PC-9 (cell line): ENCODE measurements at regions not wholly inside any gene's neighbourhood (a gene's known extent, or its start where the extent isn't known, plus 50 kb on each side); places are given as distances from the start of the nearest gene placed in this dataset.
"Not testable (repeated sequence)": the region's sequence is repeated elsewhere in the genome, so short reads cannot be mapped to it uniquely, and the experiment has no call there.

Experiments
- BruUV-seq: library from RNA; stranded (reverse); fragments of 400-500 nt; replicated peaks from 2 replicates; lab custom pipeline; 2021; lab: Mats Ljungman, UMichigan
- CTCF ChIA-PET: fragments of 300-600 bp; sonication (Branson Sonifier 250); formaldehyde crosslinking; loops from one replicate; lab custom pipeline; 2022; ENCODE audit warnings: antibody characterized with exemption; lab: Charles Lee
- POLR2A ChIA-PET: fragments of 300-600 bp; sonication (Branson Sonifier 250); formaldehyde crosslinking; loops from one replicate; lab custom pipeline; 2022; ENCODE audit warnings: antibody characterized with exemption; ENCODE audit not compliant: unreplicated experiment; lab: Charles Lee
- DNase-seq, 2 experiments: peaks; one replicate each; pipeline versions ENCODE4 v3.0.0 to v3.0.0-alpha.2; 2015 to 2022; ENCODE audit warnings: mixed read lengths in 1 of 2
- H2AFZ ChIP-seq: fragments of 200-600 bp; sonication (generic); 2 replicates; pipeline ENCODE4 v1.8.1; 2017; ENCODE audit warnings: antibody characterized with exemption
- H3F3A ChIP-seq: fragments of 200-600 bp; sonication (generic); 2 replicates; pipeline ENCODE4 v1.8.1; 2017; ENCODE audit warnings: antibody characterized with exemption, mild to moderate bottlenecking, low read depth; ENCODE audit not compliant: insufficient read depth
- H3K27ac ChIP-seq: fragments of 200-600 bp; sonication (generic); 2 replicates; pipeline ENCODE4 v1.6.1; 2016; ENCODE audit warnings: mixed run types
- H3K27me3 ChIP-seq: fragments of 200-600 bp; sonication (generic); 2 replicates; pipeline ENCODE4 v1.6.1; 2016; ENCODE audit warnings: low read depth, mixed run types; ENCODE audit not compliant: insufficient read depth
- H3K36me3 ChIP-seq: fragments of 200-600 bp; sonication (generic); 2 replicates; pipeline ENCODE4 v1.6.1; 2016; ENCODE audit warnings: low read depth, mixed run types
- H3K4me1 ChIP-seq: fragments of 200-600 bp; sonication (generic); replicated peaks from 2 replicates; pipeline ENCODE4 v1.6.1; 2016; ENCODE audit warnings: mixed run types; ENCODE audit not compliant: insufficient read depth
- H3K4me2 ChIP-seq: fragments of 200-600 bp; sonication (generic); 2 replicates; pipeline ENCODE4 v1.6.1; 2017; ENCODE audit warnings: mixed run types
- H3K4me3 ChIP-seq: fragments of 200-600 bp; sonication (generic); 2 replicates; pipeline ENCODE4 v1.6.1; 2016; ENCODE audit warnings: mixed run types
- H3K79me2 ChIP-seq: fragments of 200-600 bp; sonication (generic); 2 replicates; pipeline ENCODE4 v1.6.1; 2017; ENCODE audit warnings: low read depth, mixed run types
- H3K9me2 ChIP-seq: fragments of 200-600 bp; sonication (generic); 2 replicates; pipeline ENCODE4 v1.8.1; 2017; ENCODE audit warnings: mild to moderate bottlenecking; ENCODE audit not compliant: insufficient read depth
- H3K9me3 ChIP-seq: fragments of 200-600 bp; sonication (generic); 2 replicates; pipeline ENCODE4 v1.8.1; 2016; ENCODE audit warnings: low read depth; ENCODE audit not compliant: insufficient read depth
- H4K20me1 ChIP-seq: fragments of 200-600 bp; sonication (generic); 2 replicates; pipeline ENCODE4 v1.8.1; 2017; ENCODE audit not compliant: insufficient read depth
- CTCF ChIP-seq: fragments of 200-600 bp; sonication (generic); conservative IDR thresholded peaks from 2 replicates; pipeline ENCODE4 v1.6.1; 2017; ENCODE audit warnings: mixed run types, antibody characterized with exemption, mild to moderate bottlenecking, moderate library complexity
- EZH2 ChIP-seq: fragments of 200-600 bp; sonication (generic); IDR thresholded peaks from 2 replicates; pipeline ENCODE4 v1.8.0; 2017; ENCODE audit warnings: antibody characterized with exemption, low read depth
- intact Hi-C: fragments of 100-400 bp; cut with micrococcal nuclease; formaldehyde crosslinking; loops from one replicate; pipeline ENCODE4 v1.10.0; 2022; ENCODE audit not compliant: unreplicated experiment

DNA sequence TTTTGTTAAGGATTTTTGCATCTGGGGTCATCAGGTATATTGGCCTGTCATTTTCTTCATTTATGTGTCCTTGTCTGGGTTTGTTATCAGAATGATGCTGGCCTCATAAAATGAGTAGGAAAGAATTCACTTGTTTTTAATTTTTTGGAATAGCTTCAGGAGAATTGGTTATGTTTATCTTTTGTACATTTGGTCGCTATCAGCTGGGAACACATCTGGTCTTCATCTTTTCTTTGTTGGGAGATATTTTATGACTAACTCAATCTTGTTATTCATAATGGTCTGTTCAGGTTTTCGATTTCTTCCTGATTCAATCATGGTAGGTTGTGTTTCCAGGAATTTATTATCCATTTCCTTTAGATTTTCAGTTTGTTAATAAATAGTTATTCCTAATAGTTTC lies 207.5 kb upstream of the ASCC3 start:
- Histone ChIP-seq H3F3A (peaks cover 9% of the 10 kb centered on the region), H3K79me2 (no peaks in the 10 kb centered on the region), H3K4me2 (no peak overlapping the region), H3K27ac (no peak overlapping the region), H4K20me1 (no peaks in the 10 kb centered on the region), H3K9me3 (peaks cover 25% of the 10 kb centered on the region), H3K27me3 (no peaks in the 10 kb centered on the region), H3K4me3 (no peak overlapping the region), H3K4me1 (peaks cover 12% of the 10 kb centered on the region), H3K36me3 (no peaks in the 10 kb centered on the region), H2AFZ (no peak overlapping the region), H3K9me2 (no peaks in the 10 kb centered on the region)
- CTCF ChIA-PET, result no interaction called here
- DNase-seq, result no peak
- POLR2A ChIA-PET, result no interaction called here
- intact Hi-C loops, result no loop called here
- TF ChIP-seq EZH2 (no peak), CTCF (no peak)
- no TSS peak for BruUV-seq

- no peak overlapping the region for H3K4me2 ChIP-seq
- H4K20me1 ChIP-seq, result no peaks in the 10 kb centered on the region
- no peaks in the 10 kb centered on the region for H3K9me2 ChIP-seq
- CTCF ChIA-PET, result no interaction called here
- no peaks in the 10 kb centered on the region for H3K27me3 ChIP-seq
- H3F3A ChIP-seq, result no peaks in the 10 kb centered on the region
- POLR2A ChIA-PET, result no interaction called here
- intact Hi-C loops, result no loop called here
- peaks cover 22% of the 10 kb centered on the region for H3K9me3 ChIP-seq
- H3K79me2 ChIP-seq, result no peaks in the 10 kb centered on the region
- peaks cover 2% of the 10 kb centered on the region; the same call in 1 of the 2 replicates for H3K4me1 ChIP-seq
- DNase-seq, result no peak
- TF ChIP-seq CTCF, result no peak
- no TSS peak for BruUV-seq
- no peaks in the 10 kb centered on the region for H3K36me3 ChIP-seq
- no peak overlapping the region for H3K27ac ChIP-seq
- H2AFZ ChIP-seq, result no peak overlapping the region
- H3K4me3 ChIP-seq, result no peak overlapping the region
These were observed 208.5 kb upstream of the ASCC3 start for GRCh38 chr6:101089640-101090039.

DNA sequence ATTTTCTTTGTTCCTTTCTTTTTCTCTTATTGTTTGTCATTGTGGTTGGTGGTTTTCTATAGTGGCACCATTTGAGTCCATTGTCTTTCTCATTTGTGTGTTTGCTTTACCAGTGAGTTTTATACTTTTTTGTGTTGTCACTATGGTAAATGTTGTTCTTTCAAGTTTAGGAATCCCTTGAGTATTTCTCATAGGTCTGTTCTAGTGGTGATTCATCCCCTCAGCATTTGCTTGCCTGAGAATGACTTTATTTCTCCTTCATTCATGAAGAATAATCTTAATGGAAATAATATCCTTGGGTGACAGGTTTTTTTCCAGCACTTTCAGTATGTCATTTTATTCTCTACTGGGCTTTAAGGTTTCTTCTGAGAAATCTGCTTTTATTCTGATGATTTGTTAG lies 209.2 kb upstream of the ASCC3 start:
- Histone ChIP-seq H4K20me1 (no peaks in the 10 kb centered on the region), H3K9me3 (peaks cover 16% of the 10 kb centered on the region), H3F3A (no peaks in the 10 kb centered on the region), H2AFZ (no peak overlapping the region), H3K27me3 (no peaks in the 10 kb centered on the region), H3K4me1 (no peaks in the 10 kb centered on the region), H3K4me3 (no peak overlapping the region), H3K36me3 (no peaks in the 10 kb centered on the region), H3K9me2 (no peaks in the 10 kb centered on the region), H3K27ac (no peak overlapping the region), H3K79me2 (no peaks in the 10 kb centered on the region), H3K4me2 (no peak overlapping the region)
- TF ChIP-seq EZH2, result no peak
- TF ChIP-seq CTCF, result no peak
- intact Hi-C loops, result no loop called here
- BruUV-seq, result no TSS peak
- ChIA-PET CTCF (no interaction called here), POLR2A (no interaction called here)
- no peak for DNase-seq

DNA sequence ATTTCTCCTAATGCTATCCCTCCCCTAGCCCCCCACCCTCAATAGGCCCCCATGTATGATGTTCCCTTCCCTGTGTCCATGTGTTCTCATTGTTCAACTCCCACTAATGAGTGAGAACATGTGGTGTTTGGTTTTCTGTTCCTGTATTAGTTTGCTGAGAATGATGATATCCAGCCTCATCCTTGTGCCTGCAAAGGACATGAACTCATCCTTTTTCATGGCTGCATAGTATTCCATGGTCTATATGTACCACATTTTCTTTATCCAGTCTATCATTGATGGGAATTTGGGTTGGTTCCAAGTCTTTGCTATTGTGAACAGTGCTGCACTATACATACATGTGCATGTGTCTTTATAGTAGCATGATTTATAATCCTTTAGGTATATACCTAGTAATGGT lies 217.5 kb upstream of the ASCC3 start:
- H4K20me1 ChIP-seq, CTCF ChIA-PET, H3K4me2 ChIP-seq, H3K27ac ChIP-seq, H3K9me3 ChIP-seq, DNase-seq, H2AFZ ChIP-seq, H3K4me3 ChIP-seq, H3K79me2 ChIP-seq, POLR2A ChIA-PET, intact Hi-C loops, H3K9me2 ChIP-seq, H3F3A ChIP-seq, H3K4me1 ChIP-seq, H3K36me3 ChIP-seq, BruUV-seq, H3K27me3 ChIP-seq: not testable (repeated sequence)
